NCI-H460 (cell line): ENCODE measurements at regions not wholly inside any gene's neighbourhood (a gene's known extent, or its start where the extent isn't known, plus 50 kb on each side); places are given as distances from the start of the nearest gene placed in this dataset.
"Not testable (repeated sequence)": the region's sequence is repeated elsewhere in the genome, so short reads cannot be mapped to it uniquely, and the experiment has no call there.

Experiments used
- DNase-seq: peaks from one replicate; pipeline ENCODE4 v3.0.0-alpha.2; 2016; ENCODE audit warnings: low read depth; ENCODE audit errors: extremely low read depth

- DNase-seq = no peak
Observed at GRCh38 chr6:101108286-101108685, 227.2 kb upstream of the ASCC3 start.

DNA sequence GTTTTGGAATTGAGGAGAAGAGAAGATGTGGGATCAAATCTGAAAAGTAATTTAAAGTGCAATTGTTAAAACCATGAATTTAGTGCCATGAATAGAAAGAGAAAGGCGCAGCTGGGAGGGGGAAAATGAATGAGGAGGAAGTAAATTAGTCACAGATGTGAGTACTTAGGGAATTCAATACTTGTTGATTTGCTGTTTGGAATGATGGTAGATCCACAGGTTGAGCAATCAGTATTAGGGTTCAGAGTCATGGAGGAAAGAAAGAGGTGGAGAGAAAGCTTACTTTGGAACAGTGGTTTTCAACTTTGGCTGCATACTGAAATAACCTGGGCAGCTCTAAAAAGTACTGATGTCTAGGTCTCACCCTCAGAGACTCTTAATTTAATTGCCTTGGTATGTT lies 229.7 kb upstream of the ASCC3 start:
- no peak for DNase-seq

- no peak for DNase-seq
Observed at GRCh38 chr6:101113468-101114260, 232.5 kb upstream of the ASCC3 start.

- DNase-seq = peak; percentile 15
Observed at GRCh38 chr6:101114703-101115102, 233.6 kb upstream of the ASCC3 start.

DNA sequence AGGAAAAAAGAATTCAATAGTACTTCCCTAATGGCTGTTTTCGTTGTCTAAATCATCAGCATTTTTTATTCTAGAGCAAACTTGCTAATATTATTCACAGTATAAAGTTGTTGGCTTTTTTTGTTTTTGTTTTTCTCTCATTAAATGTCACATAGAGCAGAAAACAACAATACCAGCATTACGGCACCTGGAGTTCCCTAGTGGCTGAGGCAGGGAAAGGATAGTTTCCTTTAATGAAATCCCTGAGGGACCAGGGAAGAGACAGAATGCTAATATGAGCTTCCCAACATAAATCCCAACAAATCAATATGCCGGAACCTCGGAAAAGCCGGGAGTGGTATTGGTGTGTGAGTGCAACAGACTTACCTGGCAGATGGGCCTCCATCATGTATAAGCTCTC lies 235.2 kb upstream of the ASCC3 start:
- no peak for DNase-seq

DNA sequence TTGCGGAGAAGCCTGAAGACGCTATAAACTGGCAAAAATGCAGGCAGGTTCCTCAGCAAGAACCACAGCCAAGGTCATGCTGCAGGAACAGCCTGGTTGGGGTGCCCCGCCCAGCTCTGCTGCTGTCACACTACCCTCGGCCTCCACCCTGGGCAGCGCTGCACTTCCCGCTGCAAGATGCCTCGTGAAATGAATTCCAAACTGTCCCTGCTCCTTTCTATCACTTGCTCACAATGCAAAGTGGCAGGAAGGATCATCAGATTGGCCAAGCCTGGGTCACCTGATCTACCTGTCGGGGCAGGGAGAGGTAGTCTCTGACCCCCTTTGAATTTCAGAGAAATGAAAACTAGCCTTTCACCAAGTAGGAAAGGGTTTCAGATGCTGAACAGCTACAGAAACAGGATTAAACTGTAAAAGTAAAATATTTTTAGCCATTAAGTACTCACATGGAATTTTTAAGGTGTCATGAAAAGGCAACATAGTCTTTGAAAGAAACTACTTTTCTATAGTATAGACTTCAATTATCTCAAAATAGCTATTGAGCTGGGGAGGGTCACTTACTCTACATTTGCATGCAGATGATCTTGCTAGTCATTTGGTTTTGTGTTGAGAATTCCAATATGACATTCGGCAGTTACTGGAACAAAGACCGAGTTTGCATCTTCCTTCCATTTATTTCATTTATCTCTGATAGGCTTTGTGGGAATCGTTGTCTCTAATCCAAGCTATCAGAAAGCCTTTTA lies 236.4 kb upstream of the ASCC3 start:
- DNase-seq = no peak

GRCh38 chr6:101118136-101118396 lies 236.9 kb upstream of the ASCC3 start:
- no peak for DNase-seq

GRCh38 chr6:101120747-101121146 lies 239.6 kb upstream of the ASCC3 start:
- no peak for DNase-seq

DNA sequence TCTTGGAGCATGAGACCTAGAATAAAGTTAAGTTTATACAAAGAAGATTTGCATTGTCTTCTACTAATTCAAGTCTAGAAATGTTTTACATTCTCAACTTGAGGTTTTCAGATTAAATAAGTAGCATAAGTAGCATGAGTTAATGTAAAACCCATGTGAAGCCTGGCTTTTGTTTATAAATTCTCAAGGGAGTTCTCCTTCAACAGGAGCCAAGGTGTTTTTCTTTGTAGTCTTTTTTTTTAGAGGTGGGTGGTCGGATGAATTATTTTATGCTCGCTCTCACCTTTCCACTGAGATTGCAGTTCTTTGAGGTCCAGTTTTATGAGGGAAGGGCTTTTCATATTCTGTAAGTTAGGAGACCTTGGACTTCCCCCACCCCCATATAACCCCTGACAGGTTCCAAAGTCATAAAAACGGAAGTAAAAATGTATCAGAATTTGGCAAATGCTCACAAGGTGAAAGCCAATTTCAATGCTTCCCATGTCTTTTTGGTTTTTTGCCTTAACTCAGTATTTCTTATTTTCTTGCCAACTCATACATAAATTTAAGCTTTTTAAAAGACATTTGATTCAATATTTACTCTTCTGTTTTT lies 244.3 kb upstream of the ASCC3 start:
- no peak for DNase-seq

- DNase-seq = no peak
Observed at GRCh38 chr6:101126501-101126900, 245.4 kb upstream of the ASCC3 start.

- DNase-seq = no peak
Observed at GRCh38 chr6:101129851-101130250, 248.7 kb upstream of the ASCC3 start.

DNA sequence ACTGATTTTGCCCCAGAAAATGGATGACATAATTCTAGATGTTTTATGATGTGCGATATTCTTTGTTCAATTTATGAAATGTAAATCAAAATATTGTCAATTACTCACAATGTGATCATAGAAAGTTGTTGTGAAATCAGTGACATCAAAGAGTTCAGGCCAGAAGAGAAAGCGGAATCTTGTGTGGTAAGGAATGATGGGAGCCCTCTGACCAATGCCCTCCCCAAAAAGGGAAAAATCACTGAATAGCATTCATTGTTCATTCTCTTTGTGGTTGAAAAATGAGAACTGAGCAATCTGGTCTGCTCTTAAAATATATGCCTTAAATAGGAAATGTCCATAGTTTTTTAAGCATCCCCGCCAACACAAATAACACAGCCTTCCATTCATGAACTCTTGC lies 247.1 kb upstream of the GRIK2 start:
- no peak for DNase-seq

DNA sequence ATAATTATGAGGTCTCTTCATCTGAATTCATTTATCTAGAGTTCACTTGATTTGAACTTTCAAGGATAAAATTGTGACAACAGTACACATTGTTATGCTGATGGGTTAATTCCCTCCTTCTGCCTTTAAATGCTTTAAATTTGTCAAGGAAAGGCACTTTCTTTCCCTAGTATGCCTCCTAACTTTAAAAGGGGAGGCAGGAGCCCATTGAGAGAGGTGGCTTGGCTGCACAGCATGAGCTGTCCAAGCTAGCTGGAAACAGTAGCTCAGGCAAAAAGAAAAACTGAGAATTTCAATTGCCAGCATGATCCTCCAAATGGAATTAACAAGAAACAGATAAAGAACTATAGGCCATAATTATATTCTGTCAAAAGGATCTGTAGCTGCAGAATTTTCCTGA lies 243.3 kb upstream of the GRIK2 start:
- DNase-seq = no peak

DNA sequence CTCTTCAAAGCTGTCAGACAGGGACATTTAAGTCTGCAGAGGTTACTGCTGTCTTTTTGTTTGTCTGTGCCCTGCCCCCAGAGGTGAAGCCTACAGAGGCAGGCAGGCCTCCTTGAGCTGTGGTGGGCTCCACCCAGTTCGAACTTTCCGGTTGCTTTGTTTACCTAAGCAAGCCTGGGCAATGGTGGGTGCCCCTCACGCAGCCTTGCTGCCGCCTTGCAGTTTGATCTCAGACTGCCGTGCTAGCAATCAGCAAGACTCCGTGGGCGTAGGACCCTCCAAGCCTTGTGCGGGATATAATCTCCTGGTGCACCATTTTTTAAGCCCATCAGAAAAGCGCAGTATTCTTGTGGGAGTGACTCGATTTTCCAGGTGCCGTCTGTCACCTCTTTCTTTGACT lies 235.9 kb upstream of the GRIK2 start:
- DNase-seq = not testable (repeated sequence)

- no peak for DNase-seq
Observed at GRCh38 chr6:101163611-101164010, 229.9 kb upstream of the GRIK2 start.

GRCh38 chr6:101167638-101168037 lies 225.9 kb upstream of the GRIK2 start:
- no peak for DNase-seq

DNA sequence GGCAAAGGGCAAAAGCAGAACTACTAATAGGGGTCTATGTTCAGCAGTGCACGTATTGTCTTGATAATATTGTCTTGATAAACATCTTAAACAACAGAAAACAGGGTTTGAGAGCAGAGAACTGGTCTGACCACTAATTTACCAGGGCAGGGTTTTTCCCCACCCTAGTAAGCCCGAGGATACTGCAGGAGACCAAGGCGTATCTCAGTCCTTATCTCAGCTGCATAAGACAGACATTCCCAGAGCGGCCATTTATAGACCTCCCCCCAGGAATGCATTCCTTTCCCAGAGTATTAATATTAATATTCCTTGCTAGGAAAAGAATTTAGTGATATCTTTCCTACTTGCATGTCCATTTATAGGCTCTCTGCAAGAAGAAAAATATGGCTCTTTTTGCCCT lies 222.5 kb upstream of the GRIK2 start:
- not testable (repeated sequence) for DNase-seq

- no peak for DNase-seq
Observed at GRCh38 chr6:101178748-101179147, 214.8 kb upstream of the GRIK2 start.

DNA sequence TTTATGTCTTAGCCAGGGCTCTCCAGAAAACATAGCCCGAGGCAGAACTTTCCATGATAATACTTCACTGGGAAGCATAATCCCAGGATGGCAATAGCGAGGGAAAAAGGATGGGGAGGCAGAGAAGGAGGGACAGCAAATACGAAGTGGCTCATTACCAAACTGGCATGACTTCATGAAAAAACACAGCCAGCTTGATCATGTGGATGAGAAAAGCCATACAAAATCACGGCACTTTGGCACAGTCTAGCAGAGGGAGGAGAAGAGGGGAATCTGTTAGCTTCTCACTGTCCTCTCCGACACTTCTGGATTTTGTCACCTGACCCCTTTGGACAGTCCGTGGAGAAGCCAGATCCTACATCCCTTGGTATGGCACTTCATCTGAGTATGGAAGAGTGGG lies 212.5 kb upstream of the GRIK2 start:
- DNase-seq = no peak

DNA sequence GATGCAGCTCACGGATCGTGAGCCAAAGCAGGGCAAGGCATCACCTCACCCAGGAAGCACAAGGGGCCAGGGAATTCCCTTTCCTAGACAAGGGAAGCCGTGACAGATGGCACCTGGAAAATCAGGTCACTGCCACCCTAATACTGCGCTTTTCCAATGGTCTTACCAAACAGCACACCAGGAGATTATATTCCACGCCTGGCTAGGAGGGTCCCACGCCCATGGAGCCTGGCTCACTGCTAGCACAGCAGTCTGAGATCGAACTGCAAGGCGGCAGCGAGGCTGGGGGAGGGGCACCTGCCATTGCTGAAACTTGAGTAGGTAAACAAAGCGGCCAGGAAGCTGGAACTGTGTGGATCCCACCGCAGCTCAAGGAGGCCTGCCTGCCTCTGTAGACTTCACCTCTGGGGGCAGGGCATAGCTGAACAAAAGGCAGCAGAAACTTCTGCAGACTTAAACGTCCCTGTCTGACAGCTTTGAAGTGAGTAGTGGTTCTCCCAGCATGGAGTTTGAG lies 205.2 kb upstream of the GRIK2 start:
- DNase-seq = not testable (repeated sequence)

DNA sequence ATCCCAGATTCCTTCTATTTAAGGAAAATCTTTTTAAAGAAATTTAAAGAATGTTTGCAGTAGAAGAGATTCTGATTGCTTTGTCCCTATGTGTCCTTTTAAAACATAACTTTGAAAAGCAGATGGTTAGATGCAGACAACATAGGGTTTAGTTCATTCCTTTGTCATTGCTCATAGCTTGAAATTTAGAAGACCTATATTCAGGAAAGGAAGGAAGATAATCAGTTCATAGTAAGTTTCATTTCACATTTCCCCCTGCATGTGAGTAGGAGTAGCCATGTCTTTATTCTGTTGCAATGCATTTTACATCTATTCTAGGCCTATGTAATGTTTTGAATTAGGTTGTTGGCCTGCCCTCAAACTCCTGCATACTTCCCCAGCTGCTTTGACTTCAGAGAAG lies 197.9 kb upstream of the GRIK2 start:
- no peak for DNase-seq

GRCh38 chr6:101199441-101199840 lies 194.1 kb upstream of the GRIK2 start:
- DNase-seq = no peak
